Activated CD4-positive, alpha-beta T cell treated with anti-CD3 and anti-CD28 coated beads, Interleukin-2, amount 10 ng/mL, durations not matched to agents 7 days and 5 days (primary cell): ENCODE measurements at regions not wholly inside any gene's neighbourhood (a gene's known extent, or its start where the extent isn't known, plus 50 kb on each side); places are given as distances from the start of the nearest gene placed in this dataset.
"Not testable (repeated sequence)": the region's sequence is repeated elsewhere in the genome, so short reads cannot be mapped to it uniquely, and the experiment has no call there.

Source experiments
- CTCF ChIA-PET: fragments of 350-600 bp; sonication (Branson Sonifier 250); formaldehyde crosslinking; loops from one replicate; lab custom pipeline; 2021; ENCODE audit warnings: antibody characterized with exemption; lab: Charles Lee
- POLR2A ChIA-PET: fragments of 350-600 bp; sonication (Branson Sonifier 250); formaldehyde crosslinking; loops from one replicate; lab custom pipeline; 2021; ENCODE audit warnings: antibody characterized with exemption; lab: Charles Lee
- DNase-seq: peaks from one replicate; pipeline ENCODE4 v3.0.0-alpha.2; 2020
- H3K27ac Mint-ChIP-seq: one replicate; pipeline ENCODE4 v1.8.0; 2021; ENCODE audit warnings: mild to moderate bottlenecking, moderate library complexity, mixed read lengths
- H3K27me3 Mint-ChIP-seq: one replicate; pipeline ENCODE4 v1.8.0; 2021; ENCODE audit warnings: mixed read lengths
- H3K36me3 Mint-ChIP-seq: one replicate; pipeline ENCODE4 v1.8.0; 2021; ENCODE audit warnings: low read depth, mixed read lengths
- H3K4me1 Mint-ChIP-seq: one replicate; pipeline ENCODE4 v1.8.0; 2021; ENCODE audit warnings: mixed read lengths
- H3K4me3 Mint-ChIP-seq: one replicate; pipeline ENCODE4 v1.8.0; 2021; ENCODE audit warnings: mild to moderate bottlenecking, moderate library complexity, mixed read lengths
- H3K9me3 Mint-ChIP-seq: one replicate; pipeline ENCODE4 v1.8.0; 2021; ENCODE audit warnings: mixed read lengths

- H3K4me3 Mint-ChIP-seq, CTCF ChIA-PET, H3K4me1 Mint-ChIP-seq, H3K27ac Mint-ChIP-seq, H3K36me3 Mint-ChIP-seq, POLR2A ChIA-PET, DNase-seq, H3K9me3 Mint-ChIP-seq: not testable (repeated sequence)
- H3K27me3 Mint-ChIP-seq = peaks cover 16% of the 10 kb centered on the region
Observed at GRCh38 chr1:22336696-22337545, 114.7 kb upstream of the ZBTB40 start.

GRCh38 chr1:22338071-22338765 is 113.4 kb upstream of the ZBTB40 start:
- H3K27me3 Mint-ChIP-seq = peaks cover 23% of the 10 kb centered on the region
- no peak overlapping the region for H3K27ac Mint-ChIP-seq
- H3K9me3 Mint-ChIP-seq = no peaks in the 10 kb centered on the region
- ChIA-PET POLR2A (no interaction called here), CTCF (no interaction called here)
- H3K36me3 Mint-ChIP-seq = no peaks in the 10 kb centered on the region
- H3K4me3 Mint-ChIP-seq = no peak overlapping the region
- DNase-seq = no peak
- H3K4me1 Mint-ChIP-seq = no peaks in the 10 kb centered on the region

DNA sequence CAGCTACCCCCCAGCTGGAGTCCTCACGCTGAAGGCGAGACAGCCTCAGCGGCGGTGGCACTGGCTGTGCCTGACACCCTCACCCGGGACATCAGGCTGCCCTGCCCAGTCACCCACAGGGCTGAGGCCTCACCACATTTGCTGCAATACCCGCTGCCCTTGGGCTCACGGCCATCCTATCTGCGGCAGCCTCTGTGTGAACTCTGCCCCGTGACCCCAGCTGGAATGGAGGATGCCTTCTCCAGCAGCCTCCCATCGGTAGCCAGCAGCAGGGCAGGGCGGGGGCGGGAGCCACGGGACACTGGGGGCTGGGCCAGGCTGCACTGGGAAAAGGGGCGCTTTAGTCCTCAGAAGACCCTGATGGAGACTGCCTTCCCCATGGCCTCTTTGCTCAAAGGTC is 112.4 kb upstream of the ZBTB40 start:
- CTCF ChIA-PET = no interaction called here
- Mint-ChIP-seq H3K9me3 (no peaks in the 10 kb centered on the region), H3K4me3 (no peak overlapping the region), H3K27me3 (peaks cover 24% of the 10 kb centered on the region), H3K36me3 (no peaks in the 10 kb centered on the region), H3K4me1 (no peaks in the 10 kb centered on the region), H3K27ac (no peak overlapping the region)
- DNase-seq = no peak
- POLR2A ChIA-PET = no interaction called here

GRCh38 chr1:22340066-22340465 is 111.6 kb upstream of the ZBTB40 start:
- H3K4me1 Mint-ChIP-seq = no peaks in the 10 kb centered on the region
- H3K36me3 Mint-ChIP-seq = no peaks in the 10 kb centered on the region
- CTCF ChIA-PET = no interaction called here

DNA sequence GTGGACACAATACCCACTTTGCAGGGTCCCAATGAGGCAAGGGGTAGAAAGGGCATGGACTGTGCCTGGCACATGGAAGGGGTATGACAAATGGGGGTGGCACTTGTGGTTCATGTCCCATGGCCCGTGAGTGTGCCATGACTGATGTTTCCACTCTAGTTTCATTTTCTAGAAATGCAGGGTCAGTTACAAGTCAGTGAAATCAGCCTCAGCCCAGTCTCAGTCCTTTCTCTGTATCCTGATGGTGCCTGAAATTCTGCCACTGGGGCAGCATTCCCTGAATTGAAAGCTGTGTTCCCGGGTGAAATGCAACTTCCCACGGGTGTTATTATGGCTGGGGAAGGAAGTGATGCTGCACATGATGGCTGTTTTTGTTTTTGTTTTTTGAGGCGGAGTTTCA is 110.8 kb upstream of the ZBTB40 start:
- Mint-ChIP-seq H3K27ac (no peak overlapping the region), H3K4me1 (no peaks in the 10 kb centered on the region), H3K36me3 (no peaks in the 10 kb centered on the region), H3K27me3 (peaks cover 29% of the 10 kb centered on the region), H3K4me3 (no peak overlapping the region), H3K9me3 (no peaks in the 10 kb centered on the region)
- DNase-seq = no peak
- CTCF ChIA-PET = no interaction called here
- POLR2A ChIA-PET = no interaction called here

More at GRCh38 chr1:22340066-22340465, 111.6 kb upstream of the ZBTB40 start:
- POLR2A ChIA-PET = no interaction called here
- DNase-seq = no peak
- H3K9me3 Mint-ChIP-seq = no peaks in the 10 kb centered on the region
- peaks cover 27% of the 10 kb centered on the region for H3K27me3 Mint-ChIP-seq
- no peak overlapping the region for H3K4me3 Mint-ChIP-seq
- no peak overlapping the region for H3K27ac Mint-ChIP-seq

GRCh38 chr1:22341791-22342605 is 109.7 kb upstream of the ZBTB40 start:
- CTCF ChIA-PET = no interaction called here
- peak overlapping the region; percentile 48 for H3K27ac Mint-ChIP-seq
- no peak overlapping the region for H3K4me3 Mint-ChIP-seq
- H3K27me3 Mint-ChIP-seq = peaks cover 32% of the 10 kb centered on the region
- POLR2A ChIA-PET = interaction anchor here (0.5 kb wide), 1 partner anchor 1030 kb away, joined by 3 read pairs; no protein-coding TSS in a partner anchor
- no peaks in the 10 kb centered on the region for H3K9me3 Mint-ChIP-seq
- no peaks in the 10 kb centered on the region for H3K4me1 Mint-ChIP-seq
- no peaks in the 10 kb centered on the region for H3K36me3 Mint-ChIP-seq
- no peak for DNase-seq

GRCh38 chr1:22342734-22343191 is 108.9 kb upstream of the ZBTB40 start:
- H3K27ac Mint-ChIP-seq = no peak overlapping the region

DNA sequence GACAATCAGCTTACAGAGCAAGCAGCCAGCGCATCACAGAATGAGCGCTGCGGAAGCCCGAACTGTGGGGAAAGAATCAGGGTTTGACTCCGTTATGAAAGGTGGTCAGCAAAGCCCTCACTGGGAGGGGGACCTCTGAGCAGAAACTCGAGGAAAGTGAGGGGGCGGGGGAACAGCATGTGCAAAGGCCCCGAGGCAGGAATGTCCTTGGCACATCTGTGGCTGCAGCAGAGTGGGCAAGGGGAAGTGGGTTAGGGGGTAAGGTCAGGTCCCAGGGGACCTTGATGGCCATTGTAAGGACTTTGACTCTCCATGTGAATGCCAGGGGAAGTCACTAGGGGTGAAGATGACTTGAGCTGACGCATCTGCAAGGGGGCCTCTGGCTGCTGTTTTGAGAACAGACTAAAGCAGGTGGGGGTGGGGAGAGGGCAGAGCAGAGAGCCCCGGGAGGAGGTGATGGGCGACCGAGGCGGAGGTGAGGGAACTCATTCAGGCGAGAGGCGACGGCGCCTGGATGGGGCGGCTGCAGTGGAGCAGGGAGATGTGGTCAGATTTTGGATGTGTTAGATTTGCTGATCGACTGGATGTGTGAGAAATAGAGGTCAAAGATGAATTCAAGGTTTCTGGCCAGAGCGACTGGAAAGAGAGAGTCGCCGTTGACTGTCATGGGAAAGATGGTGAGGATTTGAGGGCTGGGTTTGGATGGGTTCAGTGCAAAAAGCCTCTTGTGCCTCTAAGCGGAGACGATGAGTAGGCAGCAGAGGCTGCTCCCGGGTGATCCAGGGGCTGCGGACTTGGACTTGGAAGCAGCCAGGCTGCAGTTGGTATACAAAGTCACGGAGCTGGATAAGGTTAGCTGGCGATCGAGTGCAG is 108.0 kb upstream of the ZBTB40 start:
- no peaks in the 10 kb centered on the region for H3K4me1 Mint-ChIP-seq
- H3K27me3 Mint-ChIP-seq = peaks cover 44% of the 10 kb centered on the region
- no peak overlapping the region for H3K4me3 Mint-ChIP-seq
- CTCF ChIA-PET = no interaction called here
- POLR2A ChIA-PET = no interaction called here
- H3K9me3 Mint-ChIP-seq = no peaks in the 10 kb centered on the region
- H3K27ac Mint-ChIP-seq = no peak overlapping the region
- H3K36me3 Mint-ChIP-seq = no peaks in the 10 kb centered on the region
- DNase-seq = no peak

More at GRCh38 chr1:22342734-22343191, 108.9 kb upstream of the ZBTB40 start:
- Mint-ChIP-seq H3K36me3 (no peaks in the 10 kb centered on the region), H3K4me3 (no peak overlapping the region), H3K27me3 (peaks cover 35% of the 10 kb centered on the region), H3K9me3 (no peaks in the 10 kb centered on the region), H3K4me1 (no peaks in the 10 kb centered on the region)
- no peak for DNase-seq
- ChIA-PET POLR2A (interaction anchor here (0.5 kb wide), 1 partner anchor 1031 kb away, joined by 3 read pairs; no protein-coding TSS in a partner anchor), CTCF (no interaction called here)

GRCh38 chr1:22344329-22344630 is 107.4 kb upstream of the ZBTB40 start:
- CTCF ChIA-PET = no interaction called here
- Mint-ChIP-seq H3K4me3 (no peak overlapping the region), H3K4me1 (no peaks in the 10 kb centered on the region), H3K9me3 (no peaks in the 10 kb centered on the region), H3K27ac (no peak overlapping the region), H3K27me3 (peaks cover 47% of the 10 kb centered on the region), H3K36me3 (no peaks in the 10 kb centered on the region)
- no peak for DNase-seq
- POLR2A ChIA-PET = no interaction called here

DNA sequence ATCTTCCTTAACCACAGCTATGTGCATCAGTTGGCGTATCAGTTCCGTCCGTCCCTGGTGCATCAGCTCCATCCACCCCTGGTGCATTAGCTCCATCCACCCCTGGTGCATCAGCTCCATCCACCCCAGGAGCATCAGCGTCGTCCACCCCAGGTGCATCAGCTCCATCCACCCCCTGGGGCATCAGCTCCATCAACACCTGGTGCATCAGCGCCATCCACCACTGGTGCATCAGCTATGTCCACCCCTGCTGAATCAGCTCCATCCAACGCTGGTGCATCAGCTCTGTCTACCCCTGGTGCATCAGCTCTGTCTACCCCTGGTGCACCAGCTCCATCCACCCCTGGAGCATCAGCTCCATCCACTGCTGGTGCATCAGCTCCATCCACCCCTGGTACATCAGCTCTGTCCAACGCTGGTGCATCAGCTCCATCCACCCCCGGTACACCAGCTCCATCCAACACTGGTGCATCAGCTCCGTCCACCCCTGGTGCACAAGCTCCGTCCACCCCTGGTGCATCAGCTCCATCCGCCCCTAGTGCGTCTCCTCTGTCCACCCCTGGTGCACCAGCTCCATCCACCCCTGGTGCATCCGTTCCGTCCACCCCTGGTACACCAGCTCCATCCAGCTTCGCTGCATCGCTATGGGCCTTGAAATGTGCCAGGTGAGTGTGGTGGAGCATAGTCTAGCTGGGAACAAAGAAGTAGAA is 106.6 kb upstream of the ZBTB40 start:
- H3K4me3 Mint-ChIP-seq = no peak overlapping the region
- no peaks in the 10 kb centered on the region for H3K4me1 Mint-ChIP-seq
- ChIA-PET CTCF (no interaction called here), POLR2A (no interaction called here)
- H3K27ac Mint-ChIP-seq = no peak overlapping the region
- H3K9me3 Mint-ChIP-seq = no peaks in the 10 kb centered on the region
- H3K36me3 Mint-ChIP-seq = no peaks in the 10 kb centered on the region
- DNase-seq = no peak
- H3K27me3 Mint-ChIP-seq = peaks cover 54% of the 10 kb centered on the region

DNA sequence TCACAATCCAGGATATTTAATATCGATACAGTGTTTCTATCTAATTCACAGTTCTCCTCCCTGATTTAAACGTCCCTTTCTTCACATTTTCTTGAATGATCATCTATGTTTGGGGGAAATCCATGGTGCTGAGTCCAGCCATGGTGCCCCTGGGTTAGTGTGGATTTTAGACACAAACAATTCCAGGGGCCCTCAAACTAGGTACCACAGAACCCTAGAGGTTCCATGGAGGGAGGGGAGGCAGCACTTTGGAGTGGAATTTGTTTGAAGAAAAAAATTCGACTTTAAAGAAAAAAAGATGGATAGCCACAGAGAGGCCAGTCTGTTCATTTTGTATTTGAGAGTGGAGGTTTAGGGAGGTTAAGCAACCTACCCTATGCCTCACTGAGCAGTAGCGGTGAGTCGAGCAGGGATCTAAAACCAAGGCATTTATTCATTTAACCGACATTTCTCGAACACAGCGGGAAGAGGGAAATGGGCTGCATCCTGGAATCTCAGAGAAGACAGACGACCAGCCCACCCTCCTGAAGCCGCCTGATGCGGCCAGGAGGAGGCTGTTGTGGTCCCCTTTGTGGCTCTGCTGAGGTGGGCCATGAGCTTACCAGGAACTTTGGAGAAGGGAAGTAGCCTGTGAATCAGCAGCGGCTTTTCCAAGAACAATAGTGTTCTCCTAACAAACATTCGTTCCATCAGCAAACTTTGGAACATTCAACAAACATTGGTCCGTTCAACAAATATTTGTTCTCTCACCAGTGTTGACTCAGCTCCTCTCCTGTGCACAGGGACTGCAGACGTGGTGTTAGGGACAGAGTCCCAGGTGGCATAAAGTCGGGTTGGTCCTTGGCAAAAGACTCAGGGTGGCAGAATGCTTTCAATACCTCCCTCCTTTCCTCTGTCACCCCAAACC is 103.5 kb upstream of the ZBTB40 start:
- Mint-ChIP-seq H3K36me3 (no peaks in the 10 kb centered on the region), H3K4me3 (no peak overlapping the region), H3K27me3 (peaks cover 65% of the 10 kb centered on the region), H3K4me1 (no peaks in the 10 kb centered on the region), H3K27ac (no peak overlapping the region), H3K9me3 (no peaks in the 10 kb centered on the region)
- CTCF ChIA-PET = no interaction called here
- POLR2A ChIA-PET = no interaction called here
- DNase-seq = no peak
